ENCODE measurements at regions not wholly inside any gene's neighbourhood (a gene's known extent, or its start where the extent isn't known, plus 50 kb on each side); places are given as distances from the start of the nearest gene placed in this dataset.
A peak's percentile ranks its signal among the peaks of the same experiment; 100 is the strongest.

- no peaks in the 10 kb centered on the region for H3K9me3 ChIP-seq (ENCODE audit: control insufficient read depth in 4 of 4, insufficient read depth in 3 of 4, low read length in 3 of 4)
- H3K4me1 ChIP-seq (ENCODE audit: control insufficient read depth in 5 of 5, insufficient read depth in 5 of 5, low read length in 5 of 5): no peaks in the 10 kb centered on the region
- no peak for DNase-seq
- H3K4me3 ChIP-seq: no peak overlapping the region
- no peak overlapping the region for H3K9ac ChIP-seq (ENCODE audit: insufficient read depth in 1 of 2, low read length in 2 of 2)
- no peaks in the 10 kb centered on the region for H3K27me3 ChIP-seq (ENCODE audit: control insufficient read depth in 3 of 3, insufficient read depth in 3 of 3, low read length in 2 of 3)
- TF ChIP-seq, protein P1, sequence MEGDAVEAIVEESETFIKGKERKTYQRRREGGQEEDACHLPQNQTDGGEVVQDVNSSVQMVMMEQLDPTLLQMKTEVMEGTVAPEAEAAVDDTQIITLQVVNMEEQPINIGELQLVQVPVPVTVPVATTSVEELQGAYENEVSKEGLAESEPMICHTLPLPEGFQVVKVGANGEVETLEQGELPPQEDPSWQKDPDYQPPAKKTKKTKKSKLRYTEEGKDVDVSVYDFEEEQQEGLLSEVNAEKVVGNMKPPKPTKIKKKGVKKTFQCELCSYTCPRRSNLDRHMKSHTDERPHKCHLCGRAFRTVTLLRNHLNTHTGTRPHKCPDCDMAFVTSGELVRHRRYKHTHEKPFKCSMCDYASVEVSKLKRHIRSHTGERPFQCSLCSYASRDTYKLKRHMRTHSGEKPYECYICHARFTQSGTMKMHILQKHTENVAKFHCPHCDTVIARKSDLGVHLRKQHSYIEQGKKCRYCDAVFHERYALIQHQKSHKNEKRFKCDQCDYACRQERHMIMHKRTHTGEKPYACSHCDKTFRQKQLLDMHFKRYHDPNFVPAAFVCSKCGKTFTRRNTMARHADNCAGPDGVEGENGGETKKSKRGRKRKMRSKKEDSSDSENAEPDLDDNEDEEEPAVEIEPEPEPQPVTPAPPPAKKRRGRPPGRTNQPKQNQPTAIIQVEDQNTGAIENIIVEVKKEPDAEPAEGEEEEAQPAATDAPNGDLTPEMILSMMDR (IDR thresholded peaks at IDR 0.05; ENCODE audit: control extremely low read depth, extremely low read depth): no peak
- no peaks in the 10 kb centered on the region for H3K36me3 ChIP-seq (ENCODE audit: control insufficient read depth in 4 of 4, insufficient read depth in 4 of 4, low read length in 4 of 4)
- no peak overlapping the region for H3K27ac ChIP-seq (ENCODE audit: low read depth in 1 of 2, low read length in 1 of 2)
- WGBS, 2 donors: 62% methylated on average over 1 of the region's 1 CpG; no CpG with 5 or more reads in 1 of the 2 donors
- no peak for ATAC-seq (ENCODE audit: insufficient read depth, low FRiP score)
These were observed 183.7 kb upstream of the USP9Y start for GRCh38 chrY:12517338-12517737.

DNA sequence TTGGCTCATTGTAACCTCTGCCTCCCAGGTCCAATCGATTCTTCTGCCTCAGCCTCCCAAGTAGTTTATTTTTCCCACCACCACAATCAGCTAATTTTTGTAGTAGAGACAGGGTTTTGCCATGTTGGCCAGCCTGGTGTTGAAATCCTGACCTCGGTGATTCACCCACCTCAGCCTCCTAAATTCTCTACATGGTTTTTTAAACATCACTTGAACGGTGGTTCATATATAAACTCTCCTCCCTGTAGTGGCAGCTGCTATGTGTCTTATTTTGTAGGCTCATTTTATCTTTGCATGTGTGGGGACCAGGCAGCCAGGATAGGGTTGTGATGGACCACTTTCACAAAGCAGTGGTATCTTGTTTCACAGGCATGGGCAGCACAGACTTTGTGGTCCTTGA lies 175.8 kb upstream of the USP9Y start:
- H3K9ac ChIP-seq (ENCODE audit: insufficient read depth in 1 of 2, low read length in 2 of 2): no peak overlapping the region
- ATAC-seq (ENCODE audit: insufficient read depth, low FRiP score): no peak
- TF ChIP-seq, protein P1 (IDR thresholded peaks at IDR 0.05; ENCODE audit: control extremely low read depth, extremely low read depth): no peak
- H3K4me1 ChIP-seq (ENCODE audit: control insufficient read depth in 5 of 5, insufficient read depth in 5 of 5, low read length in 5 of 5): no peaks in the 10 kb centered on the region
- H3K36me3 ChIP-seq (ENCODE audit: control insufficient read depth in 4 of 4, insufficient read depth in 4 of 4, low read length in 4 of 4): no peaks in the 10 kb centered on the region
- H3K4me3 ChIP-seq: no peak overlapping the region
- 54% methylated on average over 3 of the region's 3 CpGs; no CpG with 5 or more reads in 1 of the 2 donors for WGBS, 2 donors
- no peaks in the 10 kb centered on the region for H3K9me3 ChIP-seq (ENCODE audit: control insufficient read depth in 4 of 4, insufficient read depth in 3 of 4, low read length in 3 of 4)
- H3K27me3 ChIP-seq (ENCODE audit: control insufficient read depth in 3 of 3, insufficient read depth in 3 of 3, low read length in 2 of 3): no peaks in the 10 kb centered on the region
- DNase-seq: no peak
- no peak overlapping the region for H3K27ac ChIP-seq (ENCODE audit: low read depth in 1 of 2, low read length in 1 of 2)

DNA sequence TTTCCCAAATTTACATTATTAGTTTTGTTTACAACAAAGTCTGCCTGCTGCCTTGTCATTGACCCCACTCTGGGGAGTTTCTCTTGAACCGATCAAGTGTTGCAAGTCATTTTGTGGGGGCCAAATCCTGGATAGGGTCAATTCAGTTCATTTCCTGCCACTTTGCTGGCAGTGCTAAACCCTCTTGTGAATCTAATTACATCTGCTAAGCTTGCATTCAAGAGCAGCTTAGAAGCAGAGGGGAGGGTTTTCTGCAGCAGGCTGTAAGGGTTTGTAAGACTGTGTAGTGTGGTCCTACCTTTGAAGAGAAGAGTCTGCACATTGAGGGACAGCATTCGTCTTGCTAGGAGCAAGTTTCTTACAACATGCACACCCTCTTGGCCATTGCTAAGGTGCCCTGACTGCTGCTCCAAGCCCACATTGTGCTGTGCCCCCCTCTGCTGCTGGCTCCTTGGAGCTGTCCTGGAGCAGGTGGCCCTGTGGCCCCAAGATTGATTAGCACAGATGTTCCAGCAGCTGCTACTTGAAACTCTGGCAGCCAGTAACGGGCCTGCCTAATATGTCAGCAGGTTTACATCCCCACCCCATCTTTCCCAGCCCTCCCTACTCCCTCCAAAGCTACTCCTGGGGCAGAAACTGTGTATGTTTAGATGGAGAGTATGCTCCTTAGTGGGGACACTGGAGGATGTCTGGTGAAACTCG lies 174.5 kb upstream of the USP9Y start:
- no peaks in the 10 kb centered on the region for H3K4me1 ChIP-seq (ENCODE audit: control insufficient read depth in 5 of 5, insufficient read depth in 5 of 5, low read length in 5 of 5)
- no peaks in the 10 kb centered on the region for H3K9me3 ChIP-seq (ENCODE audit: control insufficient read depth in 4 of 4, insufficient read depth in 3 of 4, low read length in 3 of 4)
- H3K27me3 ChIP-seq (ENCODE audit: control insufficient read depth in 3 of 3, insufficient read depth in 3 of 3, low read length in 2 of 3): no peaks in the 10 kb centered on the region
- no peak overlapping the region for H3K9ac ChIP-seq (ENCODE audit: insufficient read depth in 1 of 2, low read length in 2 of 2)
- H3K27ac ChIP-seq (ENCODE audit: low read depth in 1 of 2, low read length in 1 of 2): no peak overlapping the region
- H3K36me3 ChIP-seq (ENCODE audit: control insufficient read depth in 4 of 4, insufficient read depth in 4 of 4, low read length in 4 of 4): no peaks in the 10 kb centered on the region
- DNase-seq (peak in 1 of 3 donors; percentile 12), ATAC-seq (ENCODE audit: insufficient read depth, low FRiP score) (no peak)
- H3K4me3 ChIP-seq: no peak overlapping the region
- 16% methylated on average over 4 of the region's 4 CpGs; no CpG with 5 or more reads in 1 of the 2 donors for WGBS, 2 donors
- TF ChIP-seq, protein P1 (IDR thresholded peaks at IDR 0.05; ENCODE audit: control extremely low read depth, extremely low read depth): no peak
